T1000 (cell line): ENCODE measurements at regions not wholly inside any gene's neighbourhood (a gene's known extent, or its start where the extent isn't known, plus 50 kb on each side); places are given as distances from the start of the nearest gene placed in this dataset.

ENCODE experiments used
- DNase-seq: peaks from one replicate; lab custom pipeline; 2025; ENCODE audit warnings: mixed read lengths; lab: John Stamatoyannopoulos, UW

- peak; percentile 1 for DNase-seq
These were observed 201.3 kb upstream of the GALNT5 start for GRCh38 chr2:157056200-157056676.

- DNase-seq, result no peak
These were observed 199.3 kb upstream of the GALNT5 start for GRCh38 chr2:157058161-157058560.

GRCh38 chr2:157059036-157059435 is 198.5 kb upstream of the GALNT5 start:
- DNase-seq, result no peak

GRCh38 chr2:157061799-157062198 is 195.7 kb upstream of the GALNT5 start:
- no peak for DNase-seq

- DNase-seq, result no peak
These were observed 189.9 kb upstream of the GALNT5 start for GRCh38 chr2:157067562-157067961.

GRCh38 chr2:157068237-157068636 is 189.3 kb upstream of the GALNT5 start:
- no peak for DNase-seq

- DNase-seq, result no peak
These were observed 181.6 kb upstream of the GALNT5 start for GRCh38 chr2:157075924-157076323.

- no peak for DNase-seq
These were observed 180.9 kb upstream of the GALNT5 start for GRCh38 chr2:157076526-157077161.

- no peak for DNase-seq
These were observed 179.7 kb upstream of the GALNT5 start for GRCh38 chr2:157077753-157078350.

GRCh38 chr2:157082950-157083349 is 174.6 kb upstream of the GALNT5 start:
- DNase-seq, result no peak

GRCh38 chr2:157085522-157085921 is 172.0 kb upstream of the GALNT5 start:
- no peak for DNase-seq

- no peak for DNase-seq
These were observed 170.0 kb upstream of the GALNT5 start for GRCh38 chr2:157087373-157088002.

- DNase-seq, result no peak
These were observed 163.8 kb upstream of the GALNT5 start for GRCh38 chr2:157093666-157094065.

GRCh38 chr2:157105372-157105771 is 152.1 kb upstream of the GALNT5 start:
- DNase-seq, result no peak

- no peak for DNase-seq
These were observed 150.6 kb upstream of the GALNT5 start for GRCh38 chr2:157106950-157107349.

- DNase-seq, result no peak
These were observed 150.0 kb upstream of the GALNT5 start for GRCh38 chr2:157107460-157107859.

- no peak for DNase-seq
These were observed 149.6 kb upstream of the GALNT5 start for GRCh38 chr2:157107877-157108276.

- DNase-seq, result no peak
These were observed 134.7 kb upstream of the GALNT5 start for GRCh38 chr2:157122776-157123175.

GRCh38 chr2:157124731-157125130 is 132.8 kb upstream of the GALNT5 start:
- no peak for DNase-seq

- DNase-seq, result no peak
These were observed 131.8 kb upstream of the GALNT5 start for GRCh38 chr2:157125685-157126084.

- no peak for DNase-seq
These were observed 130.1 kb upstream of the GALNT5 start for GRCh38 chr2:157127249-157128012.

- no peak for DNase-seq
These were observed 113.6 kb upstream of the GALNT5 start for GRCh38 chr2:157143901-157144300.

- DNase-seq, result no peak
These were observed 108.2 kb upstream of the GALNT5 start for GRCh38 chr2:157149270-157149669.
